Suprapubic skin (tissue), 4 donors: ENCODE measurements at regions not wholly inside any gene's neighbourhood (a gene's known extent, or its start where the extent isn't known, plus 50 kb on each side); places are given as distances from the start of the nearest gene placed in this dataset.

Experiments
- EP300 ChIP-seq: sonication (generic); formaldehyde crosslinking; IDR thresholded peaks from one replicate; pipeline ENCODE4 v1.6.1; 2017; ENCODE audit warnings: antibody characterized with exemption
- POLR2A ChIP-seq, 2 donors: fragments of 450-650 bp; IDR thresholded peaks; one replicate each; pipeline ENCODE4 v1.6.1; 2017; ENCODE audit warnings: antibody characterized with exemption in 2 of 2, mild to moderate bottlenecking in 2 of 2, moderate library complexity in 2 of 2
- POLR2AphosphoS5 ChIP-seq, 3 donors: sonication (generic); formaldehyde crosslinking; IDR thresholded peaks; one replicate each; pipeline ENCODE4 v1.6.1; 2017; ENCODE audit warnings: antibody characterized with exemption in 3 of 3
- TF ChIP-seq, protein P1 (sequence below), 2 donors: fragments of 200-600 bp in 1 of 2; fragments of 450-650 bp in 1 of 2; sonication (generic) in 1 of 2; IDR thresholded peaks; one replicate each; pipeline ENCODE4 v1.5.1; 2016 to 2019; ENCODE audit warnings: antibody characterized with exemption in 2 of 2, mild to moderate bottlenecking in 1 of 2, moderate library complexity in 1 of 2

DNA sequence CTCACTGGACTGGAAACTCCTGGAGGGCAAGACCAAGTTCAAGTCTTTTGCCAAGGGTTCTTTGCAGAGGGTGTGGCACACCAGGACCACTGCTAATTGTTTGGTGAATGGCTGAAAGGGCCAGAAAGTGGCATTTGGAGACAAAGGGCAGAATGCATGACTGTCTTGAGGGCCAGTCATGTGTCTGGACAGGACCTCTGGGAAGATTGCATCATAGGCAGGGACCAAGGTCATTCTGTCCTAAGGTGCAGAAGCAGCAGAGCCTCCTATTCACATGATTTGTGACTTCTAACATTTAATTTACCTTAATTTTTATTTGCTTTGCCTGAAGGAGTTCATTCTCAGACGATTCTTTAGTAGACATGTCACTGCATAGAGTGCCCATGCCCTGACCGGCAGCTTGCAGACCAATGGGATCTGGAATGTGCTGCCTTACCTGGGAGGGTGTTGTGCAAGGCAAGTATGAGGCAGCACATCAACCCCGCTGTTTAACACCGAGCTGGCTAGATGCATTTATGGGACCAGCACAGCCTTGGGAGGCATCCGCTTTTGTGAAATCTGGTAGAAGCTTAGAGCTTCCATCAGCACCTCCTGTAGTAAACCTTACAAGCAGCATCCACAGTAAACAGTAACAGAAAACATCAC is 62.3 kb upstream of the MAF start:
- TF ChIP-seq, protein P1, sequence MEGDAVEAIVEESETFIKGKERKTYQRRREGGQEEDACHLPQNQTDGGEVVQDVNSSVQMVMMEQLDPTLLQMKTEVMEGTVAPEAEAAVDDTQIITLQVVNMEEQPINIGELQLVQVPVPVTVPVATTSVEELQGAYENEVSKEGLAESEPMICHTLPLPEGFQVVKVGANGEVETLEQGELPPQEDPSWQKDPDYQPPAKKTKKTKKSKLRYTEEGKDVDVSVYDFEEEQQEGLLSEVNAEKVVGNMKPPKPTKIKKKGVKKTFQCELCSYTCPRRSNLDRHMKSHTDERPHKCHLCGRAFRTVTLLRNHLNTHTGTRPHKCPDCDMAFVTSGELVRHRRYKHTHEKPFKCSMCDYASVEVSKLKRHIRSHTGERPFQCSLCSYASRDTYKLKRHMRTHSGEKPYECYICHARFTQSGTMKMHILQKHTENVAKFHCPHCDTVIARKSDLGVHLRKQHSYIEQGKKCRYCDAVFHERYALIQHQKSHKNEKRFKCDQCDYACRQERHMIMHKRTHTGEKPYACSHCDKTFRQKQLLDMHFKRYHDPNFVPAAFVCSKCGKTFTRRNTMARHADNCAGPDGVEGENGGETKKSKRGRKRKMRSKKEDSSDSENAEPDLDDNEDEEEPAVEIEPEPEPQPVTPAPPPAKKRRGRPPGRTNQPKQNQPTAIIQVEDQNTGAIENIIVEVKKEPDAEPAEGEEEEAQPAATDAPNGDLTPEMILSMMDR (IDR thresholded peaks at IDR 0.05): no peak
- TF ChIP-seq EP300: no peak
- no peak for TF ChIP-seq POLR2A (IDR thresholded peaks at IDR 0.05)
- TF ChIP-seq POLR2AphosphoS5 (IDR thresholded peaks at IDR 0.05): no peak
